Lower leg skin (tissue), 4 donors: ENCODE measurements at regions not wholly inside any gene's neighbourhood (a gene's known extent, or its start where the extent isn't known, plus 50 kb on each side); places are given as distances from the start of the nearest gene placed in this dataset.

Source experiments
- DNase-seq, 2 donors: peaks; one replicate each; pipeline ENCODE4 v3.0.0-alpha.2; 2019; ENCODE audit warnings: low spot score in 2 of 2
- H3K4me3 ChIP-seq: fragments of 200-600 bp; sonication (generic); 2 replicates; pipeline ENCODE4 v1.5.1; 2017; ENCODE audit warnings: mild to moderate bottlenecking, low read depth; ENCODE audit not compliant: poor library complexity, severe bottlenecking
- POLR2A ChIP-seq, 2 donors: fragments of 450-650 bp; IDR thresholded peaks; one replicate each; pipeline ENCODE4 v1.6.1; 2016 to 2017; ENCODE audit warnings: antibody characterized with exemption in 2 of 2, mild to moderate bottlenecking in 1 of 2, moderate library complexity in 1 of 2
- WGBS, 2 donors: methylation state at CpG; one replicate each; pipeline ENCODE4 v1.1.5; 2018; 5-methylcytosine and 5-hydroxymethylcytosine counted together
- intact Hi-C: fragments of 100-400 bp; cut with DNase I; formaldehyde crosslinking; loops from one replicate; pipeline ENCODE4 v1.15.0; 2023; ENCODE audit warnings: low total_unique reads
- TF ChIP-seq, protein P1 (sequence below), 3 donors: fragments of 450-650 bp; IDR thresholded peaks; one replicate each; pipeline ENCODE4 v1.5.1; 2016; ENCODE audit warnings: antibody characterized with exemption in 3 of 3, mild to moderate bottlenecking in 3 of 3, moderate library complexity in 2 of 3

DNA sequence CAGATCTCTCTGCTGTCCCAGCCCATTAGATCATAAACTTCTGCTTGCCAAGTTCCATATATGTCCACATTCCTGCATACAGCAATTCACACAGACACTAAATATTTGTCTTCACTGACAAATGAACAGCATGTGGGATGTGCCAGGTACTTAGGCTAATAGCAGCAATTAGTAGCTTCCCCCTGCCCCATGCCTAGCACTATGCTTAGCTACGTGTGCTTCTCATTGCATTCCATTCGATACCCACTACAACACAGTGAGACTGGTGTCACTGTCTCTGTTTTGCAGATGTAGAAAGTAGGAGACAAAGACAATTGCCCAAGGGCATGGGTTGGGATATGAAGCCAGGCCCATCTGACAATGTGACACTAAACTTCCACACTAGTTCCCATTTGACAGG, 308.4 kb downstream of the BCL11B start:
- WGBS, 2 donors, result 55 to 58% methylated on average over 2 of the region's 2 CpGs
- no peak overlapping the region for H3K4me3 ChIP-seq
- DNase-seq, result no peak
- TF ChIP-seq, protein P1, sequence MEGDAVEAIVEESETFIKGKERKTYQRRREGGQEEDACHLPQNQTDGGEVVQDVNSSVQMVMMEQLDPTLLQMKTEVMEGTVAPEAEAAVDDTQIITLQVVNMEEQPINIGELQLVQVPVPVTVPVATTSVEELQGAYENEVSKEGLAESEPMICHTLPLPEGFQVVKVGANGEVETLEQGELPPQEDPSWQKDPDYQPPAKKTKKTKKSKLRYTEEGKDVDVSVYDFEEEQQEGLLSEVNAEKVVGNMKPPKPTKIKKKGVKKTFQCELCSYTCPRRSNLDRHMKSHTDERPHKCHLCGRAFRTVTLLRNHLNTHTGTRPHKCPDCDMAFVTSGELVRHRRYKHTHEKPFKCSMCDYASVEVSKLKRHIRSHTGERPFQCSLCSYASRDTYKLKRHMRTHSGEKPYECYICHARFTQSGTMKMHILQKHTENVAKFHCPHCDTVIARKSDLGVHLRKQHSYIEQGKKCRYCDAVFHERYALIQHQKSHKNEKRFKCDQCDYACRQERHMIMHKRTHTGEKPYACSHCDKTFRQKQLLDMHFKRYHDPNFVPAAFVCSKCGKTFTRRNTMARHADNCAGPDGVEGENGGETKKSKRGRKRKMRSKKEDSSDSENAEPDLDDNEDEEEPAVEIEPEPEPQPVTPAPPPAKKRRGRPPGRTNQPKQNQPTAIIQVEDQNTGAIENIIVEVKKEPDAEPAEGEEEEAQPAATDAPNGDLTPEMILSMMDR (IDR thresholded peaks at IDR 0.05), result no peak
- TF ChIP-seq POLR2A (IDR thresholded peaks at IDR 0.05), result no peak
- intact Hi-C loops, result no loop called here

DNA sequence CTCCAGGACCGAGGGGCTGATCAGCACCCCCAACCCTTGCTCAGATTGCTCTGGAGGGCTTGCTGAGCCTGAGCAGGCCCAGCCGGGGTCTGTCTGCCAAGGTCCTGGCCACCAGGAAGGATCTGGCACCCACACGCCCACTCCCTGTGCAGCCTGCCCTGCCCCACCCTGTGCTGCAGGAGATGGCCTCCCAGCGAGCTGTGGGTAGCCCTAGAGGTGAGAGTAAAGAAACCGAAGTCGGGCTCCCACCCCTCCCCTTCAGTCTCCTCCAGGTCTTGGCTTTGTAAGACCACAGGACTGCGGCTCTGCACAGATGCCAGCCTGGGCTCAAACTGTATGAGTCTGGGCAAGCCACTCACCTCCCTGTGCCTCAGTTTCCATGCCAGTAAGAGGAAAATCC, 307.8 kb downstream of the BCL11B start:
- H3K4me3 ChIP-seq, result no peak overlapping the region
- WGBS, 2 donors, result 32 to 38% methylated on average over 6 to 7 of the region's 7 CpGs
- no peak for TF ChIP-seq POLR2A (IDR thresholded peaks at IDR 0.05)
- TF ChIP-seq, protein P1 (IDR thresholded peaks at IDR 0.05), result no peak
- intact Hi-C loops, result no loop called here
- no peak for DNase-seq

DNA sequence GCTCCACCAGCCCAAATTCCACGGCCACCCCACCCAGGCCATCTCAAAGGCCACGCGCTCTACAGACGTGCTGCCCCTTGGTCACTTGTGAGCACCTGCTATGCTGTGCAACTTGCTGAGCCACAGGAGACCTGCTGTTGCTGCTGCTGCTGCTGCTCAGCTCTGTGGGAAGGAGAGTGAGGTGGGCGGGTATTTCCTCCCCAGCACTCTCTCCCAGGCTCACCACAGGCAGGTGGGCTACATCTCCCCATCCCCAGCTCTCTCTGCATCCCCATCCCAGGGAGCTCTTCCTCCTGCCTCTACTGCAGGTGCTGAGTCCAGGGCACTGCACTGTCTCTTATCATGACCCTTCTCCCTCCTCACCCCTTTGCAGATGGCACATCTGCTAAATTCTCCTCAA, 306.9 kb downstream of the BCL11B start:
- intact Hi-C loops, result no loop called here
- WGBS, 2 donors, result 70 to 87% methylated on average over 5 of the region's 5 CpGs
- no peak for DNase-seq
- no peak overlapping the region for H3K4me3 ChIP-seq
- no peak for TF ChIP-seq POLR2A (IDR thresholded peaks at IDR 0.05)
- TF ChIP-seq, protein P1 (IDR thresholded peaks at IDR 0.05), result no peak

DNA sequence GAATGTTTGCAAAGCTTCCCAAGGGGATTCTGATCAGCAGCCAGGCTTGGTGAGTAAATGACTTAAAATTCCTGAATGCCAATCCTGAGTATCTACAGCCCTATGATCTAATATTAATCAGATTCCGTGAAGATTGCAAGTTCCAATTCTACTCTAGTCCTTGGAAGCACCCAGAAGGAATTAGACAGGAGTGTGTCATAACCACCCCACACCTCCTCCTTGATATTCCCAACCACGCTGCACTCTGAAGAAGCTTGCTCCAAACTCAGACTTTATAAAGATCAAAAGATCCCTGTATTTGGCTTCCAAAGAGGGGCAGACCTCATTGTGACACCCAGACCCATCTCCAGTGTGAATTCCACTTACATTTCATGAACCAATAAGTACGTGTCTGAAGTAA, 306.0 kb downstream of the BCL11B start:
- WGBS, 2 donors, result 44 to 52% methylated on average over 3 of the region's 3 CpGs
- intact Hi-C loops, result no loop called here

DNA sequence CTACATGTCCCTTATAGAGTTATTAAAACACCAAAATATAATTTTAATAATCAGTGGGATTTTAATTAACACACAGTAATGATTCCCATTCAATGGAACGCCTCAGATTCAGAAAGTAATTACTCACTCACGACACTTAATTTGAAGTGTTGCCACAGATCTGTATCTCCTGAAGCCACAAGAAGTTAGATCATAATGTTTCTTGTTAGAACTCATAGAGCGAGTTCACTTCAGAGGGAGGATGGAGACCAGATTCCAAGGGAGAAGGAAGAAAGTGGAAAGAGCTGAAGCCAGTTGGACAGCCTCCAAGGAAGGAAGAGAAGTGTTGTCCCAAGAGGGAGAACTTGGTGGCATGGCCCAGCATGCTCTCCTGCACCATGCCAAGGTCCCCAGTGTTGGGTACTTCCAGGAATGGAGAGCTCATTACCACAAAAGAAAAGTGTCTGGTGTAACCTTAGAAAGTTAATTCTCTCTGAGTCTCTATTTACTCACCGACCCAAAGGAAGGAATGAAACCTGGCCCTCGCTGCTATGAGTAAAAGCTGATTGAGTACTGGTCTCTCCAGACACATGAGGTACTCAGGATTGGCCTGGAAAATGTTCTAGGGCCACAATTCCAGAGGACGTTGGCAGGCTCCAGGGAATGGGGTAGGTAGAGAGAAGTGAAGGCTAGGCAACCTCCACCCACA, 305.4 kb downstream of the BCL11B start:
- no peak overlapping the region for H3K4me3 ChIP-seq
- intact Hi-C loops, result no loop called here
- DNase-seq, result no peak
- TF ChIP-seq, protein P1 (IDR thresholded peaks at IDR 0.05), result no peak
- no peak for TF ChIP-seq POLR2A (IDR thresholded peaks at IDR 0.05)
- 48 to 60% methylated on average over 6 of the region's 6 CpGs for WGBS, 2 donors

More for the DNA sequence above, 306.0 kb downstream of the BCL11B start:
- TF ChIP-seq POLR2A (IDR thresholded peaks at IDR 0.05), result no peak
- TF ChIP-seq, protein P1 (IDR thresholded peaks at IDR 0.05), result no peak
- no peak overlapping the region for H3K4me3 ChIP-seq
- DNase-seq, result no peak

DNA sequence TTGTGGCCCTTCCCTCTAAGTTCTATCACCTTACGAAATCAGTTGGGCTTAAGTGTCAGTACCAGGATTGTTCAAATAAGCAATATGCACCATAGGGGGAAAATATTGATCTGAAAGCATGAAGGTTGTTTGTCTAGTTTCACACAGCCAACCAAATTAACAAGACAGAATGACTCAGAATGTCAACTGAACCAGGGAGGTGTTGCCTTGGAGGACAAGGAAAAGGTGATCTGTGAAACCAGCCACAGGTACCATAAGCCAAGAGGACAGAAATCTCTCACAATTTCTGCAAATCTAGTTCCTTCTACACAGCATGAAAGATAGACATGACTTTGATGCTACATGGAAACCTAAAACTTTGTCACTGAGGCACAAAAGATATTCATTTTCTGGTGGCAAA, 297.9 kb downstream of the BCL11B start:
- H3K4me3 ChIP-seq, result no peak overlapping the region
- WGBS, 2 donors, result 85 to 92% methylated on average over 1 of the region's 1 CpG
- intact Hi-C loops, result no loop called here
- no peak for DNase-seq
- TF ChIP-seq POLR2A (IDR thresholded peaks at IDR 0.05), result no peak
- TF ChIP-seq, protein P1 (IDR thresholded peaks at IDR 0.05), result no peak
